ENCODE measurements at regions not wholly inside any gene's neighbourhood (a gene's known extent, or its start where the extent isn't known, plus 50 kb on each side); places are given as distances from the start of the nearest gene placed in this dataset.

DNA sequence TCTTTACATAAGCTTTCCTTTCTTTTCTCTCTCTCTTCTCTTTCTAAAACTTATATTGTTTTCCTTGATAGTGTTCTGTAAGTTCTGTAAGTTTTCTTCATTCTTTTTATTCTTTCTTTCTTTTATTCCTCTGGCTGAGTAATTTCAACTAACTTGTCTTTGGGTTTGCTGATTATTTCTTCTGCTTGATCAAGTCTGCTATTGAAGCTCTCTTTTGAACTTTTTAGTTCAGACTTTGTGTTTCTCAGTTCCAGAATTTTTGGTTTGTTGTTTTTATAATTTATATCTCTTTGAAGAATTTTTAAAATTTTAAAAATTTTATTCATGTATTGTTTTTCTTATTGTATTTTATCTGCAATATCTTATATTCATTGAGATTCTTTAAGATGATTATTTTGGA, 795.8 kb upstream of the SALL3 start:
- TF ChIP-seq POLR2AphosphoS5 (IDR thresholded peaks at IDR 0.05; ENCODE audit: low read depth, low read length) (no peak), SIN3A (IDR thresholded peaks at IDR 0.05; ENCODE audit: borderline replicate concordance, insufficient read depth, low read length) (no peak), FOXP2 (optimal IDR thresholded peaks at IDR 0.05; ENCODE audit: borderline replicate concordance, extremely low read depth, extremely low read length, insufficient read depth) (no peak), TAF1 (IDR thresholded peaks at IDR 0.05; ENCODE audit: borderline replicate concordance, insufficient read depth, low read length) (no peak)
